GM13976 (cell line): ENCODE measurements at regions not wholly inside any gene's neighbourhood (a gene's known extent, or its start where the extent isn't known, plus 50 kb on each side); places are given as distances from the start of the nearest gene placed in this dataset.
A peak's percentile ranks its signal among the peaks of the same experiment; 100 is the strongest.

ENCODE experiments used
- DNase-seq: peaks from one replicate; pipeline ENCODE4 v3.0.0; 2012; ENCODE audit warnings: low spot score
- in situ Hi-C: fragments of 300-500 bp; cut with MboI; formaldehyde crosslinking; loops from one replicate; pipeline ENCODE4 v1.12.0; 2022; ENCODE audit warnings: low sequenced_read_pairs, mixed read lengths, inconsistent platforms; ENCODE audit not compliant: unreplicated experiment
- TF ChIP-seq, protein P1 (sequence below): IDR thresholded peaks from 2 replicates; pipeline ENCODE4 v1.5.1; 2012; ENCODE audit warnings: borderline replicate concordance, mild to moderate bottlenecking; ENCODE audit not compliant: insufficient read depth; ENCODE audit errors: extremely low read depth, missing control alignments, control extremely low read depth

GRCh38 chr10:131726076-131726880 lies 174.5 kb upstream of the PPP2R2D start:
- in situ Hi-C loops = no loop called here
- TF ChIP-seq, protein P1, sequence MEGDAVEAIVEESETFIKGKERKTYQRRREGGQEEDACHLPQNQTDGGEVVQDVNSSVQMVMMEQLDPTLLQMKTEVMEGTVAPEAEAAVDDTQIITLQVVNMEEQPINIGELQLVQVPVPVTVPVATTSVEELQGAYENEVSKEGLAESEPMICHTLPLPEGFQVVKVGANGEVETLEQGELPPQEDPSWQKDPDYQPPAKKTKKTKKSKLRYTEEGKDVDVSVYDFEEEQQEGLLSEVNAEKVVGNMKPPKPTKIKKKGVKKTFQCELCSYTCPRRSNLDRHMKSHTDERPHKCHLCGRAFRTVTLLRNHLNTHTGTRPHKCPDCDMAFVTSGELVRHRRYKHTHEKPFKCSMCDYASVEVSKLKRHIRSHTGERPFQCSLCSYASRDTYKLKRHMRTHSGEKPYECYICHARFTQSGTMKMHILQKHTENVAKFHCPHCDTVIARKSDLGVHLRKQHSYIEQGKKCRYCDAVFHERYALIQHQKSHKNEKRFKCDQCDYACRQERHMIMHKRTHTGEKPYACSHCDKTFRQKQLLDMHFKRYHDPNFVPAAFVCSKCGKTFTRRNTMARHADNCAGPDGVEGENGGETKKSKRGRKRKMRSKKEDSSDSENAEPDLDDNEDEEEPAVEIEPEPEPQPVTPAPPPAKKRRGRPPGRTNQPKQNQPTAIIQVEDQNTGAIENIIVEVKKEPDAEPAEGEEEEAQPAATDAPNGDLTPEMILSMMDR = no peak
- DNase-seq = peak; percentile 18

GRCh38 chr10:131726967-131727366 lies 173.8 kb upstream of the PPP2R2D start:
- TF ChIP-seq, protein P1 = no peak
- in situ Hi-C loops = no loop called here
- peak; percentile 17 for DNase-seq

GRCh38 chr10:131727560-131727959 lies 173.2 kb upstream of the PPP2R2D start:
- DNase-seq = peak; percentile 4
- TF ChIP-seq, protein P1 = no peak
- in situ Hi-C loops = no loop called here

GRCh38 chr10:131728286-131729228 lies 172.3 kb upstream of the PPP2R2D start:
- DNase-seq = peak; percentile 9
- in situ Hi-C loops = no loop called here
- TF ChIP-seq, protein P1 = no peak

- in situ Hi-C loops = no loop called here
- DNase-seq = peak; percentile 8
These were observed 171.4 kb upstream of the PPP2R2D start for GRCh38 chr10:131729361-131729760.

More at GRCh38 chr10:131729361-131729760, 171.4 kb upstream of the PPP2R2D start:
- TF ChIP-seq, protein P1 = no peak
